ENCODE measurements at regions not wholly inside any gene's neighbourhood (a gene's known extent, or its start where the extent isn't known, plus 50 kb on each side); places are given as distances from the start of the nearest gene placed in this dataset.
"Not testable (repeated sequence)": the region's sequence is repeated elsewhere in the genome, so short reads cannot be mapped to it uniquely, and the experiment has no call there.

DNA sequence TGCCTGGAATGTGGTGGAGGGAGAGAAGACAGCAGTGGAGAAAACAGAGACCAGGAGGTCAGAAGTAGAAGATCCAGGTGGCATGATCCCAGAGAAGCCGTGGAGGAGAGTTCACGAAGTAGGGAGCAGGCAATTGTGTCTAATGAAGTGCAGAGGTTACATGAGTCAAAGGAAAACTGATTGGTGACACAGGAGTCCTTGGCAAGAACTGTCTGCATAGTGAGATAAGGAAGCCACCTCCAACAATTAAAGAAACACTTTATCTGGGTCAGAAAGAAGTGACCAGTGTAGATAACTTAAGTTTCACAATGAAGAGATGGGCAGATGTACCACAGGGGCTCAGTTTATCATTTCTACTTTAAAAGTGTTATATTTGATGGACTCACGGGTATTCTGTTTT, 57.0 kb upstream of the PTH start:
- Mint-ChIP-seq H3K4me1 (no peaks in the 10 kb centered on the region), H3K27ac (no peak overlapping the region), H3K4me3 (no peak overlapping the region), H3K27me3 (no peaks in the 10 kb centered on the region), H3K9me3 (peaks cover 7% of the 10 kb centered on the region), H3K36me3 (no peaks in the 10 kb centered on the region)
- no peak for DNase-seq
- CTCF ChIA-PET, result no interaction called here

DNA sequence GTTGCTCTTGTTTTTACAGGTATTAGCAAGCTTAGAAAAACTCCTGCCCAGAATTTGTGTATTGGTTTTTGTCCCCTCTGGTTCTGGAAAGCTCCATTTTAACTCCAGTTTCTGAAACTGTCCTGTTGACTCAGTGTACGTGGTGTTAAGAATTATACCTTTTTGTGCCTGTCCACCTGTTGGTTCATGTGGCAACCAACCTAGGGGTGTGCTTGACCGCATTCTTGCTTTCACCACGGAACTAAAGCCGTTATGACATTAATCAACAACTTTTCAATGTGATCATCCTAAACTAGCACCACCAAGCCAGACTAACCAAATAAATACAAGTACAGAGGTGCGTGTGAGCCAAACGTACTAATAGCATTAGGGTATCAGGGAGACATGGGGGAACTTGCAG, 56.0 kb upstream of the PTH start:
- CTCF ChIA-PET, result no interaction called here
- Mint-ChIP-seq H3K36me3 (no peaks in the 10 kb centered on the region), H3K27me3 (no peaks in the 10 kb centered on the region), H3K4me1 (no peaks in the 10 kb centered on the region), H3K9me3 (peaks cover 17% of the 10 kb centered on the region), H3K27ac (no peak overlapping the region), H3K4me3 (no peak overlapping the region)
- no peak for DNase-seq

DNA sequence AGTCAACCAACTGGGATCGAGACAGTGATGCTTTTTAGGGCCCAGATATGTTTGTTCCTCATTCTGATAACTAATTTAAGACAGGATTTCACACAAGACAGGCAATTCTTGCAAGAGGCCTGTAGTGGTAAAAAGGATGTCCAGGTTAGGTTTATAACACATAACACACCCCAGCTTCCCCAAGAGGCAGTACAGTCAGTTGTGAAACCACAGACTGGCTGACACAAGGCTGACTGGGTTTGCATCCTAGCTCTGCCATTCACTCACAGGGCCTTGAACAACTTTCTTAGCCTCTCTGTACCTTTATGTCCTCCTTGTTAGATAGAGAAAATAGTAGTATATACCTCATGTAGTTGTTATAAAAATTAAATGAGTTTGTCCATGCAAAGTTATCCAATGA, 55.0 kb upstream of the PTH start:
- Mint-ChIP-seq H3K27me3 (no peaks in the 10 kb centered on the region), H3K27ac (no peak overlapping the region), H3K4me3 (no peak overlapping the region), H3K36me3 (no peaks in the 10 kb centered on the region), H3K9me3 (peaks cover 26% of the 10 kb centered on the region), H3K4me1 (no peaks in the 10 kb centered on the region)
- CTCF ChIA-PET, result no interaction called here
- DNase-seq, result no peak

DNA sequence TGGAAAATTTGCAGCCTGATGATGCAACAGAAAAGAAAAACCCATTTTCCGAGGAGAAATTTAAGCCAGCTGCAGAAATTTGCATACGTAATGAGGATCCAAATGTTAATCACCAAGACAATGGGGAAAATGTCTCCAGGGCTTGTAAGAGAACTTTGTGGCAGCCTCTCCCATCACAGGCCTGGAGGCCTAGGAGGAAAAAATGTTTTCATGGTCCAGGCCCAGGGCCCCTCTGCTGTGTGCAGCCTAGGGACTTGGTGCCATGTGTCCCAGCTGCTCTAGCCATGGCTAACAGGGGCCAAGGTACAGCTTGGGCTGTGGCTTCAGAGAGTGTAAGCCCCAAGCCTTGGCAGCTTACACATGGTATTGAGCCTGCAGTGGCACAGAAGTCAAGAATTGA, 50.3 kb upstream of the PTH start:
- H3K27ac Mint-ChIP-seq, H3K4me1 Mint-ChIP-seq, H3K27me3 Mint-ChIP-seq, DNase-seq, H3K36me3 Mint-ChIP-seq, H3K4me3 Mint-ChIP-seq, CTCF ChIA-PET: not testable (repeated sequence)
- peaks cover 34% of the 10 kb centered on the region for H3K9me3 Mint-ChIP-seq

Data from activated naive CD4-positive, alpha-beta T cell treated with anti-CD3 and anti-CD28 coated beads, Interleukin-2, amount 10 ng/mL, durations not matched to agents 7 days and 5 days (primary cell).